ENCODE measurements at regions not wholly inside any gene's neighbourhood (a gene's known extent, or its start where the extent isn't known, plus 50 kb on each side); places are given as distances from the start of the nearest gene placed in this dataset.

GRCh38 chr13:72029981-72030380 is 163.0 kb upstream of the DACH1 start:
- no peak for TF ChIP-seq SUZ12 (IDR thresholded peaks at IDR 0.05)
- TF ChIP-seq SP1 (IDR thresholded peaks at IDR 0.05) = no peak
- TF ChIP-seq TARDBP (IDR thresholded peaks at IDR 0.05) = no peak
- no peak for TF ChIP-seq FOXM1 (IDR thresholded peaks at IDR 0.05; ENCODE audit: borderline replicate concordance)
- TF ChIP-seq ELF4 (IDR thresholded peaks at IDR 0.05) = no peak
- no peak for TF ChIP-seq FOXK2 (IDR thresholded peaks at IDR 0.05)
- no peak for TF ChIP-seq BHLHE40 (IDR thresholded peaks at IDR 0.05; ENCODE audit: borderline replicate concordance)
- no peak for TF ChIP-seq ZNF384 (IDR thresholded peaks at IDR 0.05)
- no peak for TF ChIP-seq ARNT (IDR thresholded peaks at IDR 0.05)
- no peak for TF ChIP-seq CTBP1 (IDR thresholded peaks at IDR 0.05; ENCODE audit: borderline replicate concordance)
